ENCODE measurements at regions not wholly inside any gene's neighbourhood (a gene's known extent, or its start where the extent isn't known, plus 50 kb on each side); places are given as distances from the start of the nearest gene placed in this dataset.

DNA sequence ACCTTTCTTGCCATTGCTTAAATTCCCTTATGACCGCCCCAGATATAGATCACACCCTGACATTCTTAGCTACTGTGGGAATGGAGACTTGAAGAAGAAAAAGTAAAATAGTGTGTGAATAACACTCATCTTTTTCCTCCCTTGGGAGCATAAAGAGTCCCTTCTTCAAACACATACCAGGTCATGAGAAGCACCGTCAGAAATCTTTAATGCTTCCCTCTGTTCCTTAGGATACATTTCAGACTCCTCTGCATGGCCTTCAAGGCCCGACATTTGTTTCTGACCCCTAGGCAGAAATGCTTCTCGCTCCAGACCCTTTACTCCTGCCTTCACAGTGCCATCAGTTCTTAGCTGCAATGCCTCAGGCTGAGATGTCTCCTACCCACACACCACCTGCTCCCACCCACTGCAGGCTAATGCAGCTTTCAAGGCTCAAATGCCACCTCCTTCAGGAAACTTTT lies 143.8 kb upstream of the IL12A start:
- DNase-seq (ENCODE audit: low spot score) = no peak

DNA sequence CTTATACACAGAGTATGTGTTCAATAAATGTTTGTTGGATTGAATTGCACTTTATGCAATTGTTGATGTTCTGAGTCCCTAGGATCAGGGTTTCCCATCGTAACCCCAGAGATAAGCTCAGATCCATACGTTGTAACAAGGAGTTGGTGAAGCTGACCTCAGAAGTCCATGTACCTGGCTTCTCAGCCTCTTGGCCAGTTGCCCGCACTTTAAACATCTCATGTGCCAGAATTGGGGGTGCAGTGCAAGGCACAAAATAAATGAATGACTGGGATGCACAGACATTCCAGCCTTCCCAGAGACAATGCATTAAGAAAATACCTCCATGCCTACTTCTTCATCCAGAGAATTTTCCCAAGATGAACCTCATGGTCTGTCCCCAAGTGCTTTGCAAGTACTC lies 142.9 kb upstream of the IL12A start:
- DNase-seq (ENCODE audit: low spot score) = no peak

GRCh38 chr3:159846255-159846654 lies 142.4 kb upstream of the IL12A start:
- DNase-seq (ENCODE audit: low spot score) = no peak

GRCh38 chr3:159848348-159849118 lies 140.1 kb upstream of the IL12A start:
- DNase-seq (ENCODE audit: low spot score) = no peak

DNA sequence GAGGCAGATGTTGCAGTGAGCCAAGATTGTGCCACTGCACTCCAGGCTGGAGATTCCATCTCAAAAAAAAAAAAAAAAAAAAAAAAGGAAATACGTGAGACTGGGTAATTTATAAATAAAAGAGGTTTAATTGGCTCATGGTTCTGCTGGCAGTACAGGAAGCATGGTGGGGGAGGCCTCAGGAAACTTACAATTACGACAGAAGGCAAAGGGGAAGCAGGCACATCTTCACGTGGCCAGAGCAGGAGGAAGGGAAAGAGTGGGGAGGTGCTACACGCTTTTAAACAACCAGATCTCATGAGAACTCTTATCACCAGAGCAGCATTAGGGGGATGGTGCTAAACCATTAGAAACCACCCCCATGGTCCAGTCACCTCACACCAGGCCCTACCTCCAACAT lies 138.2 kb upstream of the IL12A start:
- DNase-seq (ENCODE audit: low spot score) = no peak

DNA sequence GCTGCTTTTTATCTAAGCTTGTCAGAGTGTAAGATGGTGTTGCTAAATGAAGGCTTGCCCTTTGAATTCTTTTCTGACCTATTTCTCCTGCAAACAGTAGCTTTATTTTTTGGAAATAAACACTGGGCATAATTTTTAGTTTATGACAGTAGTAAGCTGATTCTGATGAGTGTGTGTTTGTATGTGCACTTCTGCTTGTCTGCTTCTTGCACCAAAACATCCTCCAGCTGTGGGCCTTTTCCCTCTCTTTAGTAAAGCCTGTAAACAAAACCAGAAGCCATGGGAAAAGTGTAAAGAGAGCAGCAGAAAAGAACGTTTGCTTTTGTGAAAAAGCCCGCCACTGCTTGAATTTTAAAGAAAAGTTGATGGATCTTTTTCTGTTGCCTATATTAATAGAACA lies 136.4 kb upstream of the IL12A start:
- no peak for DNase-seq (ENCODE audit: low spot score)

DNA sequence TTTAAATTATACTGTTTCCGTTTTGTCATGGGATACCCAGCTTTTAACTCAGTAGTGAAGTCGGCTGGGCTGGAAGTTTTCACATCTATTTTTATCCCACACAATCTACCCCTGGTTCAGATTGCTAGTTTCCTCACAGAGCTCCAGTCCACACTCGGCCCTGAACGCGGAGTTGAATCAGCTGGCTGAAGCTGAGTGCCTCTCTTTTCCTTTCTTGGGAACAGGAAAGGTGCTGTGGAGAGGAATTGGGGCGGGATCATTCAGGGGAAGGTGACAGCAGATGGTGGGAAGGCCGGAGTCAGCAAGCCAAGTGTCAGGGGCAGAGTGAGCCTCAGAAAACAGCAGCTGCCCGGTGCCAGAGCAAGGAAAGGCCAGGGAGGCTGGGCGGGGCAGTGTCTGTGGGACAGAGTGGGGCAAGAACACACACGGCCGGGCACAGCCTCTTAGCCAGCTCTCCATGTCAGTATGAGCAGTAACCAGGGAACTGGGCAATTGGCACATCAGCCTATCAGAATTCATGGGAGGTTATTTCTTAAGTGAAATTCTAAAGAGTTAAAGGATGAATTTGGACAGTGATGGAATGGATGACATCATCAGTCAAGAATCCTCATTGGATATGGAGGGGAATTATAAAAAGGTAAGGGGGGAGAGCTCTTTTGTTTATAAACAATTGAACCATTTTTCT lies 135.7 kb upstream of the IL12A start:
- no peak for DNase-seq (ENCODE audit: low spot score)

DNA sequence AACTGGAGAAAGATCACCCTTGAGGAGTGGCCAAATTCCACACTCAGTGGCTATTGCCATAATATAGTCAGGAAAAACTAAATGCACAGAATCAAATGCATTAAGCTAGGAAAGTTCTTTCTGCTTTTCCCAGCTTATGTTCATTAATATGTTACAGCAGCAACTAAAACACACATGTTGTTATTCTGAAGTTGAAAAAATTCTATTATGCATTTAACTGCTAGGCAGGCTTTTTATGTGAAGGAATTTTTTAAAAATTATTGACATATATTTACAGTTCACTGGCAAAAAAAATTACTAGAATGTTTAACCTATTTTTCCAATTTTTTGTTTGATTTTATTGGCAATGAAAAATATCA lies 135.2 kb upstream of the IL12A start:
- no peak for DNase-seq (ENCODE audit: low spot score)

- DNase-seq (ENCODE audit: low spot score) = no peak
These were observed 134.0 kb upstream of the IL12A start for GRCh38 chr3:159854500-159855124.

DNA sequence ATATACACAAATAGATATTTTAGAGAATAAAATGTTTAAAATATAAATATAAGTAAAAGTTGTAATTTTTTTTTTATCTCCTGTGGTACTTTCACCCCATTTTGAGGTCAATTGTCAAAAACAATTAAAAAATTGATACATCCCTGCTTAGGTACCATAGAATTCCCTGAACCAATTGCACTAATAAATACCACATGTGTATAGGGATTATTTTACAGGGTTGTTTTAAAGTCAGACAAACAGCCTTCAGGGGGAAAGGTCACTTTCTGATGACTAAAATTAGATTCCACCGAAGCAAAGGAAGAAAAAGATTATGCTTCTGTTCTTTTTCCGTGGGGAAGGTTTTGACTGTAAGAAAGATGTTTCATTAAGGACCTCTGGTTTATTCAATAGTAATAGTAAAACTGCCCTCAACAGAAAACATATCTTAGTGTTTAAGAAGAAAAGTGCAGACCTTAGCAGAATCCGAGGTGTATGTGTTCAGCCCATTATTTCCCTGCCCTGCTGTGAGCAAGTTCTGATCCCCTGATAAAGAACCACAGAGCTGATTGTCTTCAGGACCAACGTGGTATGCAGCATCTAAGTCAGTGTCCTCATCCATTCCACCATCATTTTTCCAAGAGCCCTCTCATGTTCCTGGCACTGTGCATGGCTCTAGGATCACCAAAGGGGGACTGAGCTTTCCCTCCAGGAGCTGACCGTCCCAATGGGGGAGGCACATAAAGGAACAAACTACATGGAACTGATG lies 132.9 kb upstream of the IL12A start:
- DNase-seq (ENCODE audit: low spot score) = no peak

DNA sequence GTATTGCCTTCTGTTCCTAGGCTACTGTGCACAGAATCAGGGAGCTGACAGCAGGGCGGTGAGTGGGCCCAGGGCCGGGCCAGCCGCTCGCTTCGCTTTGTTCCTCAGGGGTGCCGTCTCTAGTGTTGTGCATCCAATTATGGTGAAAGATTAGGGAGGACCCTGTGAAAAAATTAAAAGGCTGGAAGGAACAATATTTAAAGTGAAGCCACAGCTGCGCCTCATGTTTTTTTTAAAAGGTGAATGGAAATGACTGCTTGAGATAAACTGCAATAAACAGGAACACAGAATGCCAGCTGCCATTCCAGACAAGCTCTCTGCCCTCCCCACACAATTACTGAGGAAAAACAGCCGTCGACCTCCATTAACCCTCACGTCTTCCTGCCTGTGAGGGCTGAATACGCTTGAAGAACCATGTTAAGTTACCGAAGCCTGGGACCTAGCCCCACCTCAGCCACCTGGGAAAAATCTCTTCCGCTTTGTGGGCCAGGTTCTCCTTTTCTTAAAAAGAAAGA lies 132.0 kb upstream of the IL12A start:
- no peak for DNase-seq (ENCODE audit: low spot score)

DNA sequence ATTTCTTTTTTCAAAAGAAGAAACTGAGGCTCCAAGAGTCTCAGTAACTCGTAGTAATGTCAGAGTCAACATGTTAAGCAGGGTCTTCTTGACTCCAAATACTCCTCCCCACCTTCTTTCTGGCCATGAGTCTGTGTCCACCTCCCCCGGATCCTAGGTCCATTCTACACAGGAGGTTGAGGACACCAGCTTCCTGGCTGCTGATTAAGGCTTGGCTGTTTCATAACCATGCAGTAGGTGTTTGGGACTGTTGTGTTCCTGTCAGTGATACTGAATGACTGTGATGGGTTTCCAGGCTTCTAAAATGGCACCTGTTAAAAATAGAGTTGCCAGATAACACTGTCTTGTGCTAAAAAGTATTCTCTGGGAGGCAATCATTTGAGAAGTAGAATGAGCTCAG lies 130.8 kb upstream of the IL12A start:
- no peak for DNase-seq (ENCODE audit: low spot score)

DNA sequence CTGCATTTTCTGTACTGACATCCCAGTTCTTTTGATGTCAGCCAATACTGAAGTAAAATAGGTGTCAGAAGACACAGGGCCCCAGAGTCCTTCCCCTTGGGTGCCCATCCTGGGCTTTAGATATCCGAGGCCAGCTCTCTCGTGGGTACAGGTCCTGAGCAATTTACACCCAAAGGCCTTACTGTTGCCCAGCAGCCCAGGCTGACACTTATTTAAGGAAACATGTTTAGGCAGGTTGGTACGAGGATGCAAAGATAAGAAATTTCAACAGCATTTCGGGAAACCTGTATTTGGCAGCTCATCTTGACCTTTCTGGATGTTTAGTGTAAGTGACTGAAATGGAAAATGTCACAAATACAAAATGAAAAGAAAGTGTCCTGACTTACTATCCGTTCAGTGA lies 130.0 kb upstream of the IL12A start:
- no peak for DNase-seq (ENCODE audit: low spot score)

- DNase-seq (ENCODE audit: low spot score) = no peak
These were observed 129.2 kb upstream of the IL12A start for GRCh38 chr3:159859424-159859823.

DNA sequence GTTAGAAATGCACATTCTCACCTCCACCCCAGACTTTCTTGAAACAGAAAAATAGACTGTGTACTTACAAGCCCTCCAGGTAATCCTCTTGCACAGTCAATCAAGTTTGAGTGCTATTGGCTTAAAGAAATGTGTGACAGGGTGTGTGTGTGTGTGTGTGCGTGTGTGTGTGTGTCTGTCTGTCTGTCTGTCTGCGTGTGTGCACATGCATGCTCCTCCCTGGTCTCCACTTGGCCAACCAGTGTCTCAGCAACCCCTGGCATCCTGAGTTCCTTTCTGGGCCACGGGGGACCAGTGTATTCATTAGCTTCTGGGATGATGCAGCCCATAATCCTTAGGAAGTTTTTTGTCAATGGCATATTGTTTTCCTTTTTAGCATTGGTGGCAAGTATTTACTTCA lies 128.8 kb upstream of the IL12A start:
- DNase-seq (ENCODE audit: low spot score) = no peak

- no peak for DNase-seq (ENCODE audit: low spot score)
These were observed 128.1 kb upstream of the IL12A start for GRCh38 chr3:159860269-159861116.

GRCh38 chr3:159861369-159861987 lies 127.2 kb upstream of the IL12A start:
- DNase-seq (ENCODE audit: low spot score) = no peak

DNA sequence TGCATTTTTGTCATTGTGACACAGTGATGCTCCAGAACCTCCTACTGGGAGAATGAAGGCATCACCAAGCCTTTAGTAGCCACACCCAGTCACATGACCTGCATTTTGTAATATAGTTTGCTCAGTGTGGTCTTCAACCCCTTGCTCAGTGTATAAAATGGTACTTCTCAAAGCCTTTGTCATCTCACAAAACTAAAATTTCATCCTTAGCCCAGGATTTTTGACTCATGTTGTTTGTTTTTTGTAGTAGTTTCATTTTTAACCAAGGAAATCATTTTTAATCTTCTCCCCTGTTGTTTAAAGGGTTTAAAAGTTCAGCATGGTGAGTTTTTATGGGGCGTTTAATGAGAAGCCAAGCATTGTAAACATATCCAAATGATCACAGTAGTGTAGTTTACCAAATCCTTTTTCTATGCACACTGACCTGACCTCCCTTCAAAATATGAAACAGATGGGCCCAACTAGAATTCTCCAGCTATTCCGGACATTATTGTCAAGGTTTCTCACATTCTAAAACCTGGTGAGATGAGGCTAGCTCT lies 123.5 kb upstream of the IL12A start:
- no peak for DNase-seq (ENCODE audit: low spot score)

DNA sequence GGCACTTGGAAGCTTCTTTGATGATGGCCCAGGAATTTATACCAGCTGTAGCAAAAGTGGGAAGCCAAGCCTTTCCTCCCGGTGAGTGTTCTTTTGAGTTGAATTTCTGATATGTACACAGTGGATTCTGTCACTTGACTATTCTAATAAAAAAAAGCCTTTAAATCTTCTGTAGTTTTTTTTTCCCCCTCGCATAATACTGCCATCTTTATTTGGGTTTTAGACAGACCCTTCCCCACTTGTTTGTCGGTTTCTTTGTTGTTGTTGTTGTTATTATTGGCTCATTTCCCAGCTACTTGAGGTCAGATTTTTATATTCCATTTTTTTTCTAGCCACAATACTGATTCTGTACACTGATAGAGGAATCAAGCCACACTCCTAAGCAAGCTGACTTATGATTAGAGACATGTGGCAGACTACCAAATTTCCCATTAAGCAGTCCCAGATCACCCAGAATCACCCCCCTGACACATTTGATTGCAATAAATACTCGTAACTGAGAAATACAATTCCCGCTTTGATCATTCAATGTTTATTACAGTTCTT lies 122.4 kb upstream of the IL12A start:
- DNase-seq (ENCODE audit: low spot score) = no peak

DNA sequence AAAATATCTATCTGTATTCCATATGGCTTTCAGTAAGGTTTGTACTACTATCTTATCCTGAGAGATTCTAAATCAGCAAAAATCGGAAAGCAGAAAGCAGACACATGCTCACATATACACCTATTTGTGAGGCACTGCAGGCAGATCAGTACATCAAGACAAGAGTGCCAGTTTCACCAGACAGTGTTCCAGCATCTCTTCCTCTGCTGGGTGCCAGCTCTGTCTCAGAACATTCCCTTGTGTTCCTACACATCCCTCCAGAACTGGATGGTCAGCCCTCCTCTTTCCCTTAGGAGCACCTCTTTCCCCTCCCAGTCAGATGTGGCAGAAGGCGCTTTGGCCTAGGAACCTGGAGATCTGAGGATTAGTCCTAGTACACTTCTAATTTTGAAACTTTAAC lies 121.3 kb upstream of the IL12A start:
- no peak for DNase-seq (ENCODE audit: low spot score)

All from CD4-positive, alpha-beta T cell treated with Interleukin-15 for 4 hours (primary cell).